Karpas-422 (cell line): ENCODE measurements at regions not wholly inside any gene's neighbourhood (a gene's known extent, or its start where the extent isn't known, plus 50 kb on each side); places are given as distances from the start of the nearest gene placed in this dataset.

Source experiments
- DNase-seq: peaks from one replicate; pipeline ENCODE4 v3.0.0-alpha.2; 2015
- H2AFZ ChIP-seq: fragments of 200-600 bp; sonication (generic); 2 replicates; pipeline ENCODE4 v1.6.1; 2014; ENCODE audit warnings: antibody characterized with exemption, low read length, mixed read lengths
- H3K27ac ChIP-seq: fragments of 200-600 bp; sonication (generic); 2 replicates; pipeline ENCODE4 v1.5.1; 2014; ENCODE audit warnings: mild to moderate bottlenecking, low read length, moderate library complexity
- H3K27me3 ChIP-seq: fragments of 200-600 bp; sonication (generic); 2 replicates; pipeline ENCODE4 v1.6.1; 2014; ENCODE audit warnings: low read length, mixed read lengths
- H3K36me3 ChIP-seq: fragments of 200-600 bp; sonication (generic); 2 replicates; pipeline ENCODE4 v1.6.1; 2014; ENCODE audit warnings: low read length, mixed read lengths; ENCODE audit not compliant: insufficient read depth
- H3K4me1 ChIP-seq: fragments of 200-600 bp; sonication (generic); 2 replicates; pipeline ENCODE4 v1.6.1; 2014; ENCODE audit warnings: mild to moderate bottlenecking, low read length, mixed read lengths
- H3K4me2 ChIP-seq: fragments of 200-600 bp; sonication (generic); 2 replicates; pipeline ENCODE4 v1.6.1; 2014; ENCODE audit warnings: low read length, low read depth, mild to moderate bottlenecking; ENCODE audit not compliant: poor library complexity, severe bottlenecking
- H3K4me3 ChIP-seq: fragments of 200-600 bp; sonication (generic); 2 replicates; pipeline ENCODE4 v1.5.1; 2014; ENCODE audit warnings: mild to moderate bottlenecking, antibody characterized with exemption, low read length, mixed read lengths
- H3K79me2 ChIP-seq: fragments of 200-600 bp; sonication (generic); 2 replicates; pipeline ENCODE4 v1.6.1; 2014; ENCODE audit warnings: mild to moderate bottlenecking, low read length, mixed read lengths
- H3K9ac ChIP-seq: fragments of 200-600 bp; sonication (generic); 2 replicates; pipeline ENCODE4 v1.6.0; 2014; ENCODE audit warnings: low read length
- H3K9me2 ChIP-seq: fragments of 200-600 bp; sonication (generic), shearing (Covaris generic); replicated peaks from 2 replicates; pipeline ENCODE4 v1.6.0; 2014; ENCODE audit warnings: mild to moderate bottlenecking, low read length, moderate library complexity; ENCODE audit not compliant: insufficient read depth
- H3K9me3 ChIP-seq: fragments of 300-700, 200-600 bp; sonication (generic); 2 replicates; pipeline ENCODE4 v1.6.1; 2014; ENCODE audit warnings: low read length, mixed read lengths
- H4K20me1 ChIP-seq: fragments of 200-600 bp; sonication (generic); 2 replicates; pipeline ENCODE4 v1.6.1; 2014; ENCODE audit warnings: mild to moderate bottlenecking, antibody characterized with exemption, low read length, low read depth; ENCODE audit not compliant: insufficient read depth

GRCh38 chr11:45021692-45022141 lies 71.0 kb upstream of the TP53I11 start:
- H3K9me2 ChIP-seq, result no peaks in the 10 kb centered on the region
- DNase-seq, result peak; percentile 55
- peaks cover 84% of the 10 kb centered on the region for H3K4me1 ChIP-seq
- no peaks in the 10 kb centered on the region for H3K36me3 ChIP-seq
- no peaks in the 10 kb centered on the region for H3K79me2 ChIP-seq
- H3K27ac ChIP-seq, result 0 out of 2 replicates have a peak overlapping the region, but pooled peaks have one; percentile 9
- H3K9me3 ChIP-seq, result no peaks in the 10 kb centered on the region
- no peaks in the 10 kb centered on the region for H3K27me3 ChIP-seq
- peak overlapping the region; percentile 9; the same call in 1 of the 2 replicates for H2AFZ ChIP-seq
- no peaks in the 10 kb centered on the region for H4K20me1 ChIP-seq
- peak overlapping the region; percentile 62 for H3K4me2 ChIP-seq
- H3K4me3 ChIP-seq, result peak overlapping the region; percentile 41; the same call in 1 of the 2 replicates
- peak overlapping the region; percentile 47 for H3K9ac ChIP-seq

- Histone ChIP-seq H3K9ac (peak overlapping the region; percentile 47; the same call in 1 of the 2 replicates), H2AFZ (peak overlapping the region; percentile 9; the same call in 1 of the 2 replicates), H4K20me1 (no peaks in the 10 kb centered on the region), H3K4me3 (peak overlapping the region; percentile 41; the same call in 1 of the 2 replicates), H3K9me3 (no peaks in the 10 kb centered on the region), H3K4me2 (peak overlapping the region; percentile 62), H3K79me2 (no peaks in the 10 kb centered on the region), H3K4me1 (peaks cover 91% of the 10 kb centered on the region), H3K36me3 (no peaks in the 10 kb centered on the region), H3K27me3 (no peaks in the 10 kb centered on the region), H3K27ac (no peak overlapping the region), H3K9me2 (no peaks in the 10 kb centered on the region)
- DNase-seq, result no peak
Observed at GRCh38 chr11:45022294-45023064, 71.8 kb upstream of the TP53I11 start.

- Histone ChIP-seq H3K4me2 (no peak overlapping the region), H2AFZ (no peak overlapping the region), H3K9me3 (no peaks in the 10 kb centered on the region)
Observed at GRCh38 chr11:45023065-45023365, 72.3 kb upstream of the TP53I11 start.

GRCh38 chr11:45024316-45024715 lies 73.6 kb upstream of the TP53I11 start:
- Histone ChIP-seq H3K36me3 (no peaks in the 10 kb centered on the region), H2AFZ (no peak overlapping the region), H3K4me1 (peaks cover 98% of the 10 kb centered on the region), H3K9me2 (no peaks in the 10 kb centered on the region), H3K4me3 (no peak overlapping the region), H3K4me2 (no peak overlapping the region), H3K9me3 (no peaks in the 10 kb centered on the region), H3K27ac (no peak overlapping the region), H3K9ac (no peak overlapping the region), H4K20me1 (no peaks in the 10 kb centered on the region), H3K27me3 (no peaks in the 10 kb centered on the region), H3K79me2 (no peaks in the 10 kb centered on the region)
- no peak for DNase-seq

More at GRCh38 chr11:45023065-45023365, 72.3 kb upstream of the TP53I11 start:
- H4K20me1 ChIP-seq, result no peaks in the 10 kb centered on the region
- no peaks in the 10 kb centered on the region for H3K9me2 ChIP-seq
- no peak overlapping the region for H3K27ac ChIP-seq
- no peaks in the 10 kb centered on the region for H3K27me3 ChIP-seq
- H3K79me2 ChIP-seq, result no peaks in the 10 kb centered on the region
- peaks cover 97% of the 10 kb centered on the region for H3K4me1 ChIP-seq
- DNase-seq, result no peak
- no peak overlapping the region for H3K4me3 ChIP-seq
- no peaks in the 10 kb centered on the region for H3K36me3 ChIP-seq
- H3K9ac ChIP-seq, result no peak overlapping the region

- H2AFZ ChIP-seq, result no peak overlapping the region
- H3K9me2 ChIP-seq, result no peaks in the 10 kb centered on the region
- peak overlapping the region; percentile 65; the same call in 1 of the 2 replicates for H3K9ac ChIP-seq
- DNase-seq, result no peak
- H4K20me1 ChIP-seq, result no peaks in the 10 kb centered on the region
- no peaks in the 10 kb centered on the region for H3K27me3 ChIP-seq
- H3K9me3 ChIP-seq, result no peaks in the 10 kb centered on the region
- peak overlapping the region; percentile 60 for H3K4me2 ChIP-seq
- H3K79me2 ChIP-seq, result no peaks in the 10 kb centered on the region
- peaks cover 98% of the 10 kb centered on the region for H3K4me1 ChIP-seq
- peak overlapping the region; percentile 99 for H3K27ac ChIP-seq
- no peaks in the 10 kb centered on the region for H3K36me3 ChIP-seq
- H3K4me3 ChIP-seq, result peak overlapping the region; percentile 45; the same call in 1 of the 2 replicates
Observed at GRCh38 chr11:45024846-45025588, 74.3 kb upstream of the TP53I11 start.

GRCh38 chr11:45025716-45026492 lies 75.2 kb upstream of the TP53I11 start:
- Histone ChIP-seq H2AFZ (no peak overlapping the region), H3K9me3 (no peaks in the 10 kb centered on the region), H3K27ac (peak overlapping the region; percentile 99)

GRCh38 chr11:45026835-45027234 lies 76.2 kb upstream of the TP53I11 start:
- Histone ChIP-seq H3K9me3 (no peaks in the 10 kb centered on the region), H2AFZ (no peak overlapping the region), H3K9me2 (no peaks in the 10 kb centered on the region), H3K79me2 (no peaks in the 10 kb centered on the region), H3K4me3 (peak overlapping the region; percentile 45; the same call in 1 of the 2 replicates), H3K9ac (peak overlapping the region; percentile 65), H3K4me1 (peaks cover 98% of the 10 kb centered on the region), H3K27me3 (no peaks in the 10 kb centered on the region), H3K4me2 (peak overlapping the region; percentile 60), H3K36me3 (no peaks in the 10 kb centered on the region), H4K20me1 (no peaks in the 10 kb centered on the region), H3K27ac (peak overlapping the region; percentile 99)
- no peak for DNase-seq

More at GRCh38 chr11:45025716-45026492, 75.2 kb upstream of the TP53I11 start:
- H3K79me2 ChIP-seq, result no peaks in the 10 kb centered on the region
- peak; percentile 96 for DNase-seq
- no peaks in the 10 kb centered on the region for H3K9me2 ChIP-seq
- peak overlapping the region; percentile 60 for H3K4me2 ChIP-seq
- no peaks in the 10 kb centered on the region for H4K20me1 ChIP-seq
- H3K4me1 ChIP-seq, result peaks cover 98% of the 10 kb centered on the region
- no peaks in the 10 kb centered on the region for H3K27me3 ChIP-seq
- H3K9ac ChIP-seq, result peak overlapping the region; percentile 65
- no peaks in the 10 kb centered on the region for H3K36me3 ChIP-seq
- H3K4me3 ChIP-seq, result peak overlapping the region; percentile 45
